DMS 273 treated with DMSO at 0.1 percent for 48 hours (cell line): ENCODE measurements at regions not wholly inside any gene's neighbourhood (a gene's known extent, or its start where the extent isn't known, plus 50 kb on each side); places are given as distances from the start of the nearest gene placed in this dataset.
"Not testable (repeated sequence)": the region's sequence is repeated elsewhere in the genome, so short reads cannot be mapped to it uniquely, and the experiment has no call there.

Experiments
- DNase-seq: peaks from one replicate; lab custom pipeline; 2025; lab: John Stamatoyannopoulos, UW

- DNase-seq = no peak
Measured at GRCh38 chr2:8370258-8370802, 311.5 kb upstream of the ID2 start.

GRCh38 chr2:8371653-8372052 is 310.2 kb upstream of the ID2 start:
- no peak for DNase-seq

DNA sequence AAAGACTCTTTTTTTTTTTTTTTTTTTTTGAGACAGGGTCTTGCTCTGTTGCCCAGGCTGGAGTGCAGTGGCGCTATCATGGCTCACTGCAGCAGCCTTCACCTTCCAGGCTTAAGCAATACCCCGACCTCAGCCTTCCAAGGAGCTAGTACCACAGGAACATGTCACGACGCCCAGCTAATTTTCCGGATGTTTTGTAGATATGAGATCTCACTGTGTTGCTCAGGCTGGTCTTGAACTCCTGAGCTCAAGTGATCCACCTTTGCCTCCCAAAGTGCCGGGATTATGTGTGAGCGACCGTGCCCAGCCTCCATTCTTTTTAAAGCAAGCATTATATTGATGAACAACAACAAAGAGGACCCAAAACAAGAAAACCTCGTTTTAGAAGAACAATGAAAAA is 307.1 kb upstream of the ID2 start:
- DNase-seq = no peak

- DNase-seq = no peak
Measured at GRCh38 chr2:8376603-8377410, 305.0 kb upstream of the ID2 start.

DNA sequence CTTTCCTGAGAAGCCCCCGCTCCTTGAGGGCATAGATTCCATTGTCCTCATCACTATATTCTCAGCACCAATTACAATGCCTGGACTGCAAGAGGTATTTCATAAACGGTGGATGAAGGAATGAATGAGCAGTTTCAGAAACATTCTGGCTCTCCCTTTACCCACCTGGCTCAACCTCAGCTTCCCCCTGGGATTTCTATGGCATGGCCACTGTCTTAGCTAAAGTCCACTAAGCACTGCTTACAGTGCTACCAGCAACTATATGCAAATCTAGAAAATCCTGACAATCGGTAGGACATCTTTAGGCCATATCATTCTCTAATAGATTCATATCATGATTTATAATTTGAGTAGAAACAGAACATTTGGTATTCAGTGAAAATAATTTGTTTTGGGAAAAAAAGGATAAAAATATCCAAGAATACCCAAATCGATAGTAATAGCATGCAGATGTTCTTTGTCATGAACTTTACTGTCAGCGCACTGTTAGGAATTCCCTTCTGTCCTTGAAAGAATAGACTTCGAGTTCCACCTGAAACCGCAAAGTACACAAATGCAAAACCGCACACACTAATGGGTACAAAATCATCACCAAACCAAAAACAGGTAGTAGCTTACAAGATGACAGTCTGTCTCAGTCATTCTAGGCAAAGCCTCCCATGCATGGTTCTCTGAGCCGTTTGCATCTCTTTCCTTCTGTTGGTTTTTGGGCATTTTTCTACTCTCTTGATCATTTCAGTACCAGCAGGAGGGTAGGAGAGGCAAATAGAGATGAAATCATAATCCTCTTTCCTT is 303.6 kb upstream of the ID2 start:
- no peak for DNase-seq

GRCh38 chr2:8379128-8379527 is 302.7 kb upstream of the ID2 start:
- DNase-seq = no peak

- DNase-seq = no peak
Measured at GRCh38 chr2:8379549-8379948, 302.3 kb upstream of the ID2 start.

DNA sequence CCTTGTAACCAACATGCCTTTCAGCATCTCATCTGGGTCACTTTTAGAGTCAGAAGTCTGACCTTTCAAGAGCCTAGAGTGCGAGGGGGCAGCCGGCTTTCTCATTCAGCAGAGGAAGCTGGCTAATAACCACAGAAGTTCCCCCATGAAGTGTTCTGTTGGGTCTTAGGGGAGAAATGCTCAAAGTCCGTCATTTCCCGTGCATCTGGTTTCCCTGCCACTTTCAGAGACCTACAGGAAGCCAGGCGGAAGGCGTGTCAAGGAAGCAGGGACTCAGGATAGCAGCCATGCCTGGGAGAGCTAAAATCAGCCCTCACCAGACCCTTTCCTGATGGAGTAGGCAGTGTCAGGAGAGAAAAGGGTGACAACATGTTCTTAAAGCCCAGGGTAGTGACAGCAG is 301.8 kb upstream of the ID2 start:
- DNase-seq = no peak

DNA sequence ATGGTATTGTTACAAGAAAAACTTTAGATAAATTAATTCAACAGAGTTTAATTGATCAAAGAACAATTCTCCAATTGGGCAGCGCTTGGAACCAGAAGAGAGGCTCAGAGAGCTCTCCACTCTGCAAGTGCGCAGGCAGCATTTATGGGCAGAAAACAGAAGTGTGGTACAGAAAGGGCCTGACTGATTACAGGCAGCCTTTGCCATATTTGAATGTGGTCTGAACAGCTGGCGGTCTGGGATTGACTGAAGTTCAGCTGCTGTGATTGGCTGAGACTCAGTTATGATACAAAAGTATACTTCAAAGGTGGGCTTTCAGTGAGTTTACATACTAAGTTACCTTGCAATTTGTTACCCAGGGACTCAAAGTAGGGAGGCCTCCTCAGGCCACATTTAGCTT is 301.3 kb upstream of the ID2 start:
- DNase-seq = no peak

DNA sequence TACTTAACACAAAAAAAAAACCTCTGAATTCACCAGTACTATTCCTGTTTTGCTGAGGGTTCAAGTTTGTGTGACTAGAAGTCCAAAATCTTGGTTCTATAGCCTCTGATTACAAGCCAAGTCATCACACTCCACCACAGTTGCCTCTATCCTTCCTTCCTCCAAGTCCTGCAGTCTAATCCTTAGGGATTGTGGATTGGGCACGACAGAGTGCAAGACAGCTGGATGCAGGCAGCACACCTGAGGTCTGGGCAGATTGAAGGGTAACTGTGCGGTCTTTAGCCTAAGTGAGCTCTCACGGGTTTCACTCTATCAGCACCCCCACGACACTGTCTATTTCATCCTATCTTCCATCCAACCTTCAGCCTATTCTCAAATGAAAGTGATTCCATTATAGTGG is 299.4 kb upstream of the ID2 start:
- DNase-seq = no peak

DNA sequence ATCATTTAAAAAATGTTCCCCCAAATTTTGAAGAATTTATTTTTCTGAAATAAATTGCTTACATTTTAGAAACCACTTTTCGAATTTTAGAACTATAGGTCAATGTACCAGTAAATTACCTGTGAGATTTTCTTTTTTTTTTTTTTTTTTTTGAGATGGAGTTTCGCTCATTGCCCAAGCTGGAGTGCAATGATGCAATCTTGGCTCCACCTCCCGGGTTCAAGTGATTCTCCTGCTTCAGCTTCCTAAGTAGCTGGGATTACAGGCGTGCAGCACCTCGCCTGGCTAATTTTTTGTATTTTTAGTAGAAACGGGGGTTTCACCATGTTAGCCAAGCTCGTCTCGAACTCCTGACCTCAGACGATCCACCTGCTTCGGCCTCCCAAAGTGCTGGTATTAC is 295.1 kb upstream of the ID2 start:
- DNase-seq = not testable (repeated sequence)

DNA sequence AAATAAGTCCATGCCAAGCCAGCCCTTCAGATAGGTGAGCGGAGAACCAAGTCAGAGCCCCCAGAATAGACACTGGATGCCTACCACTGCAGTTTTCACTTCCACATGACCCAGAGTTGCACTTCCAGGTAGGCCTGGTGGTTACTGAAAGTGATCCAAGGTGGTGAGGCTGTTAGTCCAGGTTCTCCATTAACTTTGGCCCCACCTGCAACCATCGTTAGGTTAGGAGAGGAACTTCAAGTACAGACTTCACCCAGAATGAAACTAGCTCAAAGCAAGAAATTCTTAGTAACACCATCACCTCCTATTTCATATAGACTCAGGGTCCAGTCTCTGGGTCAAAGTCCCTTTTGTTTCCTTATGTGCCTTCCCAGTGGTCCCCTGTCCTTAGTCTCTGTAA is 293.1 kb upstream of the ID2 start:
- no peak for DNase-seq

GRCh38 chr2:8389431-8390108 is 292.3 kb upstream of the ID2 start:
- DNase-seq = no peak

DNA sequence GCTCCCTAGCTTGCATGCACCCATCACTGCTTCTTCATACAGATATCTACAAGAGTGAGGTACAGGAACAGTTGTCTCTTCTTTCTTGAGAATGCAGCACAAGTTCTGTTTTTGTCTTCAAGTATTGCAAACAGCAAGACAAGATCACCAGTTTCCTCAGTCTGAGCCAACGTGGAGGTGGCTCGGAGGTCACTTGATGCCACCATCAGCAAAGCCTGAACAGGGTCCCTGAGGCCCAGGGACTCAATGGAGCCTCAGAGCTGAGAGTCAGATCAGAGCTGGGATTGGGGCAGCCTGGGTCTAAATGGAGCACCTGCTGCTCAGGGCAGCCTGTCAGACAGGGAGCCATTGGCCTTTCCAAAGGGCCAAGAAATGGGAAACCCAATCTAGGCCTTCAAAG is 290.7 kb upstream of the ID2 start:
- no peak for DNase-seq

GRCh38 chr2:8391584-8391983 is 290.3 kb upstream of the ID2 start:
- DNase-seq = no peak

DNA sequence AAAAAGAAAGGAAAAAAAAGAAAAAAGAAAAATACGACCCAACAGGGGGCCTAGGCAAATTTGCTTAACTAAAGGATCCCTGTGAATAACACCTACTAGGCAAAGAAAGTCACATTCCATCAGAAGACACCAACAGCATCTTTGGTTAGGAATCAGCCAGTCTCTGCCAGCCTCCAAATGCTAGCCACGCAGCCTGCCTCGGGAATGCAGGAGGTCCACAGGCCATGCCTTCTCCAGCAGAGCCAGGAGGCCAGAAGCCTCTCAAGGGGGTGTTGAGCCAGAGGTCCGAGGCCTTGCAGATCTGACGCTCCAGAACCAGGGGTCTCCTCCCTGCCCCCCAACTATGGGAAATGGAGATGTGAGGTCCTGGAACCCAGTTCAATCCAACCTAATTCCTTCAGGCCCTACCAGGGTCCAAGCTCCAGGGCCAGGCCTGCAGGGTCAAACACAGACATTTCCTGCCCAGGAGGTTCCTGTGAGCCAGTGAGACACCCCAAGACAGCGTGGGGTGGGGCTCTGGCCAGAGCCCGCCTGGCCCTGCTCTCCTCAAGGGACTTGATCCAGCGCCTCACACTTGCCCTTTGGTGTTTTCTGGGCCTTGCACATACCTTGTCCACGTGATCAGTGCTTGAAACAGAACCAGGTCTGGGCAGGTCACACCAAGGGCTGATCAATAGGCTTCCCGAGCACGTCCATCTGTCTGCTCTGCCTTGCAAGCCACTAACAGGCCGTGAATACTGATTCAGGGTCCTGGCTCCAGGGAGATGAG is 289.6 kb upstream of the ID2 start:
- no peak for DNase-seq

GRCh38 chr2:8393506-8393905 is 288.4 kb upstream of the ID2 start:
- no peak for DNase-seq

DNA sequence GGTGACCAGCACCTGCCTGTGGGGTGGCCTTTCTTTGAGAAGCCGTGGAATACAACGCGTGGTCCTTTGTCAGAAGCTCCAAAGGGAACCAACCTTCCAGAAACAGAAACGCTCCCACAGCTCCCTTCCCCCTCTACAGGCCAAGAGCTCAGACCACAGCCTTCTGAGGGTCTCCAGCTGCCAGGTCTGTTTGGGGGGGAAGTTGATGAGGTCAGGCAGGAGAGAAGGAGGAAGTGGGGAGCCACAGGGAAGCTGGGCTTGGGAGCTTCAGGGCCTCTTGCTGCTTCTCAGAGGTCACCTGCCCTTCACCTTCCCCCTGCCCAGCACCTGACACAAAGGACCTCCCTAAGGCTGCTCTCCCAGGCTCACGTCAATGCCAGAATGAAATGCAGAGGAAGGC is 287.7 kb upstream of the ID2 start:
- no peak for DNase-seq

DNA sequence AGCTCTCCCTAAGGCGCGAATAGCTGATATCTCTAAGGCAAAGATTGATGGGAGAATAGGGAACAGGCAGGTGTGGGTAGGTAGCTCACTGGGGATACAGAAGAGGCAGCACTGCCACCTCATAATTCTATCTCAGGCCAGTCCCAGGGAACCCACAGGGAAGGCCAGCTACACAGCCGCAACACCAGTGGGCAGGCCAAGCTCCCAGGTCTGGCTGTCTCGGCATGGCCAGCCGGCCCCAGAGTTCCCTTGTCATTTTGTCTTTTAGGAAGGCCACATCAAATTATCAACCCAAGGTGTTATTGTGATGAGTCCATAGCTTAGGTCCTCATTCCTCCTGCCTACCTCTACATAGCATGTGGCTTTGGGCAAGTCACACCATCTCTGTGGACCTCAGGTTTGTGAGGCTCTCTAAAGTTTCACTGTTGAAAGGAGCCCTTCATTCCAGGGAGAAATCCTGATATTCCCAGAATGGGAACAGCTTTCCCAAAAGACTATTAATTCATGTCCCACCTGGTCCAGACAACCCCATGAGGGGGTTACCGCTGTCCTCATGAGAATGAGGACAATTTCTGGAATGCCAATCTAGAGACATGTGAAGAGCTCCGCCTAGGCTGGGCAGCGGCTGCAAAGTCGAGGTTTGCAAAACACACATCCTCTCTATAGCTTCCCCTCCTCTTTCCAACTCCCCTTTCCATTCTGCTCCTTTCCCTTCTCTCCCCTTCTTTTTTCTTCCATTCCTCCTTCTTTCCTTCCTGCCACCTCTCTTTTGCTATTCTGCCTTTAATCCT is 287.1 kb upstream of the ID2 start:
- DNase-seq = no peak

GRCh38 chr2:8395718-8396117 is 286.1 kb upstream of the ID2 start:
- DNase-seq = no peak

DNA sequence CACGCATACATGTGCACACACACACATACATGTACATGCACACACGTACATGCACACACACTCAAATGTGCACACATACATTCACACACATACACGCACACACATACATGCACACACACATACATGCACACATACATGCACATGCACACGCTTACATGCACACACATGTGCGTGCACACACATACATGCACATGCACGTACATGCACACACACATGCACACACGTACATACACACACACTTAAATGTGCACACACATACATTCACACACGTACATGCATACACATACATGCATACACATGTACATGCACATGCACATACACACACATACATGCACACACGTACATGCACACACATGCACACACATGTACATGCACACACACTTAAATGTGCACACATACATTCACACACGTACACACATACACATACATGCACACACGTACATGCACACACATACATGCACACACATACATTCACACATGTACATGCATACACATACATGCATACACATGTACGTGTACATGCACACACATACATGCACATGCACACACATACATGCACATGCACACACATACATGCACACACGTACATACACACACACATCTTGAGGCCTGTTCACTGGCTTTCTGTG is 283.7 kb upstream of the ID2 start:
- DNase-seq = no peak
